Amniotic epithelial cell (primary cell): ENCODE measurements at regions not wholly inside any gene's neighbourhood (a gene's known extent, or its start where the extent isn't known, plus 50 kb on each side); places are given as distances from the start of the nearest gene placed in this dataset.
"Not testable (repeated sequence)": the region's sequence is repeated elsewhere in the genome, so short reads cannot be mapped to it uniquely, and the experiment has no call there.

Experiments
- DNase-seq: peaks from one replicate; pipeline ENCODE4 v3.0.0-alpha.2; 2010; ENCODE audit warnings: low read depth

DNA sequence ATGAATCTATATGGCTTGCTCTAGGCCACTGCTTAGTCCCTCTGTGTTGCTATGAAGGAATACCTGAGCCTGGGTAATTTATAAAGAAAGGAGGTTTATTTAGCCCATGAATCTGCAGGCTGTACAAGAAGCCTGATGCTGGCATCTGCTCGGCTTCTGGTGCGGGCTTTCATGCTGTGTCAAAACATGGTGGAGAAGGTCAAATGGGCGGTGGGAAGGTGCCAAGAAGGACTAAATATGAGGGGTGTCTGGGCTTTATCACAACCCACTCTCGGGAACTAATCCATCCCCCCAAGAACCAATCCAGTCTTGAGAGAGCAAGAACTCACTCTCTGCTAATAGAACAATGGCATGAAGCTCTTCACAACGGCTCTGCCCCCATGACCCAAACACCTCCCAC, 481.6 kb downstream of the EIPR1 start:
- no peak for DNase-seq

DNA sequence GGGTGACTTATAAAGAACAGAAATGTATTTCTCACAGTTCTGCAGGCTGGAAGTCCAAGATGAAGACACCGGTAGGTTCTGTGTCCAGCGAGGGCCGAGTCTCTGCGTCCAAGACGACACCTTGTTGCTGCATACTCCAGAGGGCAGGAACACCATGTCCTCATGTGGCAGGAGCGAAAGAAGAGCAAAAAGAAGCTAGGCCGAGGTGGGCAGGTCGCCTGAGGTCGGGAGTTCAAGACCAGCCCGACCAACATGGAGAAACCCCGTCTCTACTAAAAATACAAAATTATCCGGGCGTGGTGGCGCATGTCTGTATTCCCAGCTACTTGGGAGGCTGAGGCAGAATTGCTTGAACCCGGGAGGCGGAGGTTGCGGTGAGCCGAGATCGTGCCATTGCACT, 483.6 kb downstream of the EIPR1 start:
- DNase-seq = not testable (repeated sequence)

- no peak for DNase-seq
Measured at GRCh38 chr2:2892892-2893291, 484.7 kb downstream of the EIPR1 start.

DNA sequence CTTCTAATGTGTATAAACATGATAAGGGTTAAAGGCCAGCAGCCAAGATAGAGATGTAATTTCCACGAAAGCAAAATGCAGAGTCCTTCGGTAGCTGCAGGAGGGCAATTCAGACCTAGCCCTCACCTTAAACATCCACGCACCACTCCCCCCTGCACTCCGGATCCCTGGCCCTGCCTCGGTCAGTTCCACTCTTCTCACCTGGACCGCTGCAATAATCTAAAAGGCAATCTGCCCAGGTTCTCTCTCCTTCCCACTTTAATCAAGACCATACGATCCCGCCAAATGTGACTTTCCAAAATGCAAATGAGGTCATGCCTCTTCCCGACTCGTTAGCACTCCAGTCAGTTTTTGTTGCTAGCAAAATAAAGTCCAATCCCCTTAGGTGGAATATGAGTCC, 485.2 kb downstream of the EIPR1 start:
- no peak for DNase-seq

GRCh38 chr2:2890901-2891300, 486.7 kb downstream of the EIPR1 start:
- no peak for DNase-seq

GRCh38 chr2:2890246-2890645, 487.4 kb downstream of the EIPR1 start:
- DNase-seq = no peak

- DNase-seq = no peak
Measured at GRCh38 chr2:2889646-2890045, 488.0 kb downstream of the EIPR1 start.

- DNase-seq = no peak
Measured at GRCh38 chr2:2889141-2889540, 488.5 kb downstream of the EIPR1 start.

DNA sequence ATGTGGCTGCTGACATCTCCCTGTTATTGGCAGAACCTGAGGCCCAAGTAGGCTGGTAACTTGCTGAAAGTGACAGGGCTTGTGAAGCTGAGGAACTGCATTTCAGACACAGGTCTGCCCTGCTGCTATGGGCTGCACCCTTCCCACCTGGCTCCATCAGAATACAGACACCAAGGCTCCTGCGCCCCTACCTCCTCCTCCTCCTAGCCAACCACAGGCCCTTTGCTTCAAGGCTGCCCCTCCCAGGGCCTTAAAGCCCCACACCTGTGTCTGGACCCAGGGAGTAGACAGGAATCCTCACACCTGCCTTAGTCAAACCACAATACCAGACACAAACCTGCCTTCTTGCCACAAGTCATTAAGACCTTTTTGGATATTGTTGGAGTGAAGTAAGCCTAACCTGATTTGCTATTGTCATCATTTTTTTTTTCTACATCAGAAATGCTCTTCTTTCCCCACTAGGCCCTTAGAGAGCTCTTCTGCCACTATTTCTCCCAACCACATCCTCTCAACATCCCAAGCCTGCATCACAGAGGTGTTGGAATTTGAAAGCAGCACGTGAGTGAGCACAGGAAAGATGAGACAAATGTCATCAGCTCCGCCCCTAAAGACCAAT, 489.7 kb downstream of the EIPR1 start:
- DNase-seq = no peak

DNA sequence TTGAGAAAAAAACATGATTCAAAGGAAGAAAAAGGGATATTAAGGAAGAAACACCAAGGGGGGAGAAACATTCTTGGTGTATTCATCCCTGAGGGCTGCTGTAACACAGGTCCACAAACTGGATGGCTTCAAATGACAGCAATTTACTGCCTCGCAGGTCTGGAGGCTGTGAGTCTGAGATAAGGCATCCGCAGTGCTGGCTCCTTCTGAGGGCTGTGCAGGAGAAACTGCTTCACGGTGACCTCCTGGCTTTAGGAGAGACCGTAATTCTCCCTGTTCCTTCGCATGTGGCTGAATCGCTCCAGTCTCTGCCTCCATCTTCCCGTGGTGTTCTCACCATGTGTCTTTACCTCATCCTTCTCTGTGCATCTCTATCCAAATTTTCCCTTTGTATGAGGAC, 490.7 kb downstream of the EIPR1 start:
- no peak for DNase-seq

DNA sequence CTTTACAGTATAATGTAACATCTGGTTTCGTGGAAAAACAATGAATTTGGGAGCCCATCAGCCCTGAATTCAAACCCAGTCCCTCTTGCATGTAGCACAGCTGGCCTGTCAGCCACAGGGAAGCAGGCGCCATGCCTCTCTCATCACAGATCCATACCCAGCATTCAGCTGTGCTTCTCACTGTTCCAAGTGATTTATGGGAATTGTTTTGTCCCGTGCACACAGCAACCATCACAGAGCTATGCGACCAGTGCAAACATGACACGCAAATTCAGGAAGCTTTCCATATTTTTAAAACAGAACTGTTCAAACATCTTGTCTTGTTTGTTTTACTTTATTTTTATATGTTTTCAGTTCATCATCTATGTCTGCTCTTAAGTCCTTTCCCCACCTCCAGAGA, 496.1 kb downstream of the EIPR1 start:
- DNase-seq = no peak

DNA sequence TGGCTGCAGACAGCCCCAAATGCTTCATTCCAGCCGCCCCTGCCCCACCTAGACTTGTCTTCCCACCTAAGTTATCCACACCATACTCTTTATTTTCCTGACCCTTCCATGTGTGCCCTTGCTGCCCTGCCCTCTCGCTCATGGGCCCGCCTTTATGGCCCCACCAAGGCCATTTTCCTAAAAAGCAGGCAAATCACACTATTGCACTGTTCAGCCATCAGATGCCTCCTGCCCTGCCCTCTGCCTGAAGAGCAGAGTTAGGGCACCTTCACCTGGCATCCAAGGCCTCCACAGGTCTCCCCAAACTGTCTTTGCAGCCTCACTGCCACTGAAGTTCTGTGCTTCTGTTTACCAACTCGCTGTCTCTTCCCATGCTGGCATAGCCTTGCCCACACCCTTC, 496.7 kb downstream of the EIPR1 start:
- DNase-seq = no peak

DNA sequence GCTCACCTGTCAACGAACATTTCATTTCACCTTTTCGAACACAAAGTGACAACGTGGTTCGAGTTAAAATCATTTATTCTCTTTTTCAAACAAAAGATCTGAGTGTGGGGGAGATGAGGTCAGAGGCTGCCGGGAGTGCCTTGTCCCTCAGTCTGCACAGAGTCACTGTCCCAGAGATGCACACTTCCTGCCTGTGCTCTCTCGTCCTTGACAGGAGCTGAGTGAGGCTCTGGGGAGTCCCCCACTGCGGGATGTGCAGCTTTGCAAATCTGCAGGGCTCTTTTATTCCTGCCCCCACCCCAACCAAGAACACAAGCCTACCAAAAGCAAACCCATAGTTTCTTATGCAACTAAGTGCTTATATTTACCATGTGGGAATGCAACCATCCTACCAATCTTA, 497.8 kb downstream of the EIPR1 start:
- no peak for DNase-seq

DNA sequence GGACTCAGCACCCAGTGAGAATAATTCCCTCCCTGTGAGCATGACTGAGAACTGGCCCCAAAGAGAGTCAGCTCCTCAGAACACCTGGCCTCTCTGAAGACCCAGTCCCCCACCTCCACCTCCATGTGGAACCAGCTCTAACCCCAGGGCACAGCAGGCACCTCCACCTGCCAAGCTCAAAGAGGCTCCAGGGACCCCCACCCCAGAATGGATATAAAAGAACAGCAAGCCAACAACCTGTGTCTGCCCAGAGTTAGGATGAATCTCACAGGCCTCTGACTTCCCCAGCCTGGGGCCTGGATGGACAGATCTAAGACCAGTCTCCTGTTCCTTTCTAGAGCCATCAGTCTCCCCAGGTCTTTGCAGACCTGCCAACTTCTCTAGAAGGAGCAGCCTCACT, 498.5 kb downstream of the EIPR1 start:
- DNase-seq = no peak

GRCh38 chr2:2877427-2877826, 500.2 kb downstream of the EIPR1 start:
- no peak for DNase-seq

DNA sequence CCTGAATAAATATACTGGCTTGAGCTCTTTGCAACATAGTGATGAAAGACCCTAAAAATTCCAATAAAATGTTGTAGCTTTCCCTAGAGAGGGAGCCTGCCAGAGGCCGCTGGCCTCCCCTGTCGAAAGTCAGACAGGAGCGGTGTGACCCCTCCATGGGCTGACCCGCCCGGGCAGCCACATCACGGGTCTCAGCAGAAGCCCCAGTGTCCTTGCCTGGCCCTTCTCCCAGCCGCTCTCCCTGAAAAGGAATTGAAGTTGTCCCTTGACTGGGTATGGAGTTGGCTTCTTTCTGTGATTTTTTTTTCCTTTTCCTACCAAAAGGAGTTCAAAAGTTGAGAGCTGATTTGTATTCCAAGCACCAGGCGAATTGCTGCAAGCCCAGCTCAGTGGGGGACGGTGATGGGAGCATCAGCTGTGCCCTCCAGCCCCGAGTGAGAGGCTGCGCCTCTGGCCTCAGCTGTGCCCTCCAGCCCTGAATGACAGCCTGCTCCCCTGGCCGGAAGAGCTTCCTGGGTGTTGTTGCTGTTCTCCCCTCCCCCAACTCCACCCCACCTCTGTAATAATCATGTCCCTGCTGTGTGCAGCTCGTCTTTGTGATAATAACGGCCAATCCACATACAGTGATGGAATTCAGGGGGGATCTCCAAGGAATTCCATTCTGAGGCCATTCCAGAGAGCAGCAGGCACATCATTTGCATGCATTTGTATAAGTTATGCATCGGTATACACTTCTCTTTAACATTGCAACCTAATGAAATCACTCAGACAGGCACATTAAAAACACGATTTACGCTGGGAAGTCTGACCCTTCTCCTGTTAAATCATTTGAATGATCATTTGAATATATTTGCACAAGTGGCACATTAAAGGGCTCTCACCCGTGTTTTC, 501.0 kb downstream of the EIPR1 start:
- DNase-seq = no peak

- DNase-seq = no peak
Measured at GRCh38 chr2:2875831-2876230, 501.8 kb downstream of the EIPR1 start.

DNA sequence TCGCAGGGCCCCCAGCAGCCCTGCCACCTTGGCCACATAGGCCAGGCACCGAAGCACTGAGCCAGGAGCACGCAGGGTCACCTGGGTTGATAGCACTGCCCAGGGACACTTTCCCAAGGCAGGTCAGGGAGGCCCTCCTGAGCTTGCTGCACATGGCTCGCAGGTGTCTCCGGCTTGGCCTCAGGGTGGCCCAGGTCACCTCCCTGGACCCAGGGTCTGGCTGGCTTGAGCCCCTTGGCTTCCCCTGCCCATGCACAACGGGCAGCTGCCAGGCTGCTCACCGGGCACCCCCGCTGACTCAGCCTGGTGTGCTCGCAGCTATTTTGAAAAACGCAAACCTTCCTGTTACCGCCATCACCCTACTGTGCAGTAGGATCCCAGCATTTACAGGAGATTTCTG, 502.3 kb downstream of the EIPR1 start:
- no peak for DNase-seq

DNA sequence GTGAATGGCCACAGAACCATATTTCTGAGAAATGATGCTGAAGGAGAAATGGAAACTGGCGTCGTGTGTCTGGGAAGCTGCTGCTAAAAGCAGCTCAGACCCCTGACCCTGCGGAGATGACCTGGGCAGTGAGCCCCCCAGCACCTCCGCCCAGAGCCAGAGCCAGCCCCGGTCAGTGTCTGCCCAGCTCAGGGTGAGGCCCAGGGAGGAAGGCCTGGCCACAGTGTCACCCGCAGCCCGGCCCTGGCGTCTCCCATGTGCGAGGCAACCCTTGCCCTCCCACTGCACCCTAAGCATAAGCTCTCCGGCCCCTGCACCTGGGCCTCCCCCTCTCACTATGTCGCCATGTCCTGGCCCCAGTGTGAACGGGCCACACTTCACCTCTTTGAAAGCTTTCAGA, 502.8 kb downstream of the EIPR1 start:
- no peak for DNase-seq

GRCh38 chr2:2874341-2874740, 503.3 kb downstream of the EIPR1 start:
- no peak for DNase-seq

- no peak for DNase-seq
Measured at GRCh38 chr2:2873450-2873811, 504.2 kb downstream of the EIPR1 start.

GRCh38 chr2:2872713-2873449, 504.7 kb downstream of the EIPR1 start:
- DNase-seq = no peak

DNA sequence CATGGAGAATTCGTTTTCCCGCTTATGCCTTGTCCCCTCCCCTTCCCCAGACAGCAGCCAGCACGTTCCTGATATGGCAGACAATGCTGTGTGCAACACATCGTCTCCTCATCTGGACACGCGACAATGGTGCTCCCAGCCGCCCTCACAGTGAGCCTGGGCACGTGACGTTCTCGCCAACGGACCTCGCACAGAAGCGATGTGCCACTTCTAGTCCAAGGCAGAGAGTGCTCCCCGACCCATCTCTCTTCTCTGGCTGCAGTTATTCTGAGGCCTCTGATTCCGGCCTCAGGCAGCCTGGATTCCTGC, 505.4 kb downstream of the EIPR1 start:
- DNase-seq = no peak
